Astrocyte (in vitro differentiated cells and primary cell): ENCODE measurements at regions not wholly inside any gene's neighbourhood (a gene's known extent, or its start where the extent isn't known, plus 50 kb on each side); places are given as distances from the start of the nearest gene placed in this dataset.

Experiments
- DNase-seq: peaks from one replicate; pipeline ENCODE4 v3.0.0-alpha.2; 2010; ENCODE audit warnings: low read depth
- FAIRE-seq: peaks from 2 replicates; lab custom pipeline; 2011; peaks lifted over from hg19 to GRCh38; lab: Jason Lieb, UNC
- H2AFZ ChIP-seq: 2 replicates; pipeline ENCODE4 v1.6.0; 2012; ENCODE audit warnings: low read depth, low read length, inconsistent platforms
- H3K27ac ChIP-seq: 2 replicates; pipeline ENCODE4 v1.5.1; 2011; ENCODE audit warnings: low read depth, low read length, inconsistent platforms
- H3K27me3 ChIP-seq: 2 replicates; pipeline ENCODE4 v1.6.0; 2011; ENCODE audit warnings: low read length, inconsistent platforms; ENCODE audit not compliant: insufficient read depth
- H3K36me3 ChIP-seq: 2 replicates; pipeline ENCODE4 v1.5.1; 2011; ENCODE audit warnings: low read length, inconsistent platforms; ENCODE audit not compliant: insufficient read depth
- H3K4me1 ChIP-seq: 2 replicates; pipeline ENCODE4 v1.5.1; 2011; ENCODE audit warnings: low read length, inconsistent platforms; ENCODE audit not compliant: insufficient read depth
- H3K4me2 ChIP-seq: 2 replicates; pipeline ENCODE4 v1.6.0; 2012; ENCODE audit warnings: low read length, inconsistent platforms
- H3K4me3 ChIP-seq: 2 replicates; pipeline ENCODE4 v1.5.1; 2011; ENCODE audit warnings: low read depth, mild to moderate bottlenecking, low read length, inconsistent platforms; ENCODE audit not compliant: insufficient read depth
- H3K79me2 ChIP-seq: 2 replicates; pipeline ENCODE4 v1.6.0; 2012; ENCODE audit warnings: mild to moderate bottlenecking, low read length, inconsistent platforms; ENCODE audit not compliant: insufficient read depth
- H3K9ac ChIP-seq: 2 replicates; pipeline ENCODE4 v1.6.0; 2012; ENCODE audit warnings: mild to moderate bottlenecking, low read length, inconsistent platforms
- H3K9me3 ChIP-seq: 2 replicates; pipeline ENCODE4 v1.5.1; 2012; ENCODE audit warnings: low read depth, mild to moderate bottlenecking, low read length, inconsistent platforms; ENCODE audit not compliant: insufficient read depth
- H4K20me1 ChIP-seq: 2 replicates; pipeline ENCODE4 v1.6.0; 2012; ENCODE audit warnings: low read length, inconsistent platforms; ENCODE audit not compliant: insufficient read depth
- H3K27ac Mint-ChIP-seq: one replicate; pipeline ENCODE4 v1.8.0; 2021; ENCODE audit warnings: mild to moderate bottlenecking, mixed read lengths; ENCODE audit not compliant: unreplicated experiment
- H3K27me3 Mint-ChIP-seq: one replicate; pipeline ENCODE4 v1.8.0; 2021; ENCODE audit warnings: low read depth, mixed read lengths; ENCODE audit not compliant: unreplicated experiment
- H3K36me3 Mint-ChIP-seq: one replicate; pipeline ENCODE4 v1.8.0; 2021; ENCODE audit warnings: low read depth, mixed read lengths; ENCODE audit not compliant: unreplicated experiment
- H3K4me1 Mint-ChIP-seq: one replicate; pipeline ENCODE4 v1.8.0; 2021; ENCODE audit warnings: low read depth, mixed read lengths; ENCODE audit not compliant: unreplicated experiment
- H3K4me3 Mint-ChIP-seq: one replicate; pipeline ENCODE4 v1.8.0; 2021; ENCODE audit warnings: mild to moderate bottlenecking, moderate library complexity, mixed read lengths; ENCODE audit not compliant: unreplicated experiment
- H3K9me3 Mint-ChIP-seq: one replicate; pipeline ENCODE4 v1.8.0; 2021; ENCODE audit warnings: mild to moderate bottlenecking, mixed read lengths; ENCODE audit not compliant: unreplicated experiment
- EZH2 ChIP-seq: IDR thresholded peaks from 2 replicates; pipeline ENCODE4 v1.6.1; 2012; ENCODE audit warnings: mild to moderate bottlenecking, low read length, inconsistent platforms; ENCODE audit not compliant: insufficient read depth
- TF ChIP-seq, protein P1 (sequence below): IDR thresholded peaks from 2 replicates; pipeline ENCODE4 v1.5.1; 2011; ENCODE audit warnings: low read depth, mild to moderate bottlenecking, inconsistent platforms, low read length, moderate library complexity; ENCODE audit not compliant: insufficient read depth

DNA sequence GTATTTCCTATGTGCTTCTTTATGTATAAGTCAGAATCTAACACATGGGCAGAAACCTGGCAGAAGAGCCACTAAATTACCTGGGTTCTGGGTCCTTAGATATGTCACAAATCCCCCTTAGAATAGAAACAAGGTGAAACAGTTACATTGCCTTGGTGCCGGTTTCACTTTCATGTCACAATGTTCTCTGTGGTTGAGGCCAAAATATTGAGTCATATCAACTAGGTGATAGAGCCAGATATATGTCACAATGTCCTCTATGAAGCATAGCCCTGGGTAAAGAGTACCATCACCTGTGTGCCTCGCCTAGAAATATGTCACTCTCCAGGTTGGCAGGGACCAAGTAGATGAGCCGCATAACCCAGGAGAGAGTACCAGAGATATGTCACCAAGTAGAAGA is 899.8 kb upstream of the TSPY4 start:
- Histone ChIP-seq H3K4me3 (no peak overlapping the region), H3K9me3 (no peaks in the 10 kb centered on the region), H3K27ac (no peak overlapping the region), H3K4me2 (no peak overlapping the region), H3K36me3 (no peaks in the 10 kb centered on the region), H3K9ac (no peak overlapping the region), H3K27me3 (no peaks in the 10 kb centered on the region), H4K20me1 (no peaks in the 10 kb centered on the region), H3K4me1 (no peaks in the 10 kb centered on the region), H3K79me2 (no peaks in the 10 kb centered on the region), H2AFZ (no peak overlapping the region)
- H3K36me3 Mint-ChIP-seq: no peaks in the 10 kb centered on the region
- TF ChIP-seq EZH2: no peak
- TF ChIP-seq, protein P1, sequence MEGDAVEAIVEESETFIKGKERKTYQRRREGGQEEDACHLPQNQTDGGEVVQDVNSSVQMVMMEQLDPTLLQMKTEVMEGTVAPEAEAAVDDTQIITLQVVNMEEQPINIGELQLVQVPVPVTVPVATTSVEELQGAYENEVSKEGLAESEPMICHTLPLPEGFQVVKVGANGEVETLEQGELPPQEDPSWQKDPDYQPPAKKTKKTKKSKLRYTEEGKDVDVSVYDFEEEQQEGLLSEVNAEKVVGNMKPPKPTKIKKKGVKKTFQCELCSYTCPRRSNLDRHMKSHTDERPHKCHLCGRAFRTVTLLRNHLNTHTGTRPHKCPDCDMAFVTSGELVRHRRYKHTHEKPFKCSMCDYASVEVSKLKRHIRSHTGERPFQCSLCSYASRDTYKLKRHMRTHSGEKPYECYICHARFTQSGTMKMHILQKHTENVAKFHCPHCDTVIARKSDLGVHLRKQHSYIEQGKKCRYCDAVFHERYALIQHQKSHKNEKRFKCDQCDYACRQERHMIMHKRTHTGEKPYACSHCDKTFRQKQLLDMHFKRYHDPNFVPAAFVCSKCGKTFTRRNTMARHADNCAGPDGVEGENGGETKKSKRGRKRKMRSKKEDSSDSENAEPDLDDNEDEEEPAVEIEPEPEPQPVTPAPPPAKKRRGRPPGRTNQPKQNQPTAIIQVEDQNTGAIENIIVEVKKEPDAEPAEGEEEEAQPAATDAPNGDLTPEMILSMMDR: no peak
- H3K4me3 Mint-ChIP-seq: no peak overlapping the region
- H3K9me3 Mint-ChIP-seq: peaks cover 4% of the 10 kb centered on the region
- H3K27me3 Mint-ChIP-seq: no peaks in the 10 kb centered on the region
- no peaks in the 10 kb centered on the region for H3K4me1 Mint-ChIP-seq
- DNase-seq (no peak), FAIRE-seq (no peak)
- H3K27ac Mint-ChIP-seq: no peak overlapping the region

DNA sequence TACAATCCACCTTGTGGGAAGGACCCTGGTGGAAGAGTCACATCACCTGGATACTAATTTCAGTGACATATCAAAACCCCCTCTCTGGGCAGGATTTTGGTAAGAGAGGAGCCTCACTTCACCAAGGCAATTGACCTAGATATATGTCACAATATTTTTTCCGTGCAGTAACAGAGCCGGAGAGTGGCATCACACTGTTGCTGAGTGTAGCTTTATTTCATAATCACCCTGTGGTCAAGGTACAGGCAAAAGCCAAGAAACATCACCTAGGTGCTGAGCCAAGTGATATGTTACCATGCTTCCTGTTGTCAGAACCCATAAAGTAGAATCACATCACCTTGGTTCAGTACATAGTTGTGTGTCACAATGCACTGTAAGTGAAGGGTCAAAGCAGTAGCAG is 895.2 kb upstream of the TSPY4 start:
- H3K9ac ChIP-seq: no peak overlapping the region

DNA sequence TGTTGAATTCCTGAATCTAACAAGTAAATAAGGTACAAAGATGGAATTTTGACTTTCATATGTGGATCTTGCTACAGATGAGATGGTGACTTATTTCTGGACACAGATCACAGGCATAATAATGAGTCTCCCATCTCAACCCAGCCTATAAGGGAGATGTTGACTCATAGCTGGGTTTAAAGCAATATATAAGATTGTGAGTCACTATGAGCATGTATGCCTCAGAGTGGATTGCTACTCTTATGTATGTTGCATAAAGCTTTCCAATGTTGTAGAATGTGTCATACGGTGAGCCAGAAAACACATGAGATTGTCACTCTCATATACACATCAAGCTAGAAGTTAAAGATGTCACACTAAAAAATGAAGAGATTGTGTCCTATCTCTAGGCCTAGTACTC is 884.3 kb upstream of the TSPY4 start:
- no peak for FAIRE-seq
- no peak for TF ChIP-seq EZH2
- TF ChIP-seq, protein P1: no peak
- no peak overlapping the region for H2AFZ ChIP-seq

More for the DNA sequence above, 895.2 kb upstream of the TSPY4 start:
- no peak overlapping the region for H3K4me3 ChIP-seq
- no peaks in the 10 kb centered on the region for H3K36me3 Mint-ChIP-seq
- H3K4me2 ChIP-seq: no peak overlapping the region
- TF ChIP-seq EZH2: no peak
- TF ChIP-seq, protein P1: no peak
- H3K27me3 ChIP-seq: no peaks in the 10 kb centered on the region
- no peaks in the 10 kb centered on the region for H3K9me3 ChIP-seq
- no peak overlapping the region for H3K4me3 Mint-ChIP-seq
- H4K20me1 ChIP-seq: no peaks in the 10 kb centered on the region
- no peak overlapping the region for H3K27ac ChIP-seq
- H3K27me3 Mint-ChIP-seq: no peaks in the 10 kb centered on the region
- no peak for DNase-seq
- FAIRE-seq: no peak
- no peaks in the 10 kb centered on the region for H3K4me1 ChIP-seq
- H3K79me2 ChIP-seq: no peaks in the 10 kb centered on the region
- no peaks in the 10 kb centered on the region for H3K36me3 ChIP-seq
- H2AFZ ChIP-seq: no peak overlapping the region
- peaks cover 4% of the 10 kb centered on the region for H3K9me3 Mint-ChIP-seq
- H3K4me1 Mint-ChIP-seq: no peaks in the 10 kb centered on the region
- no peak overlapping the region for H3K27ac Mint-ChIP-seq

More for the DNA sequence above, 884.3 kb upstream of the TSPY4 start:
- no peaks in the 10 kb centered on the region for H3K4me1 ChIP-seq
- Mint-ChIP-seq H3K36me3 (no peaks in the 10 kb centered on the region), H3K27ac (no peak overlapping the region), H3K4me3 (no peak overlapping the region), H3K27me3 (no peaks in the 10 kb centered on the region), H3K4me1 (no peaks in the 10 kb centered on the region), H3K9me3 (no peaks in the 10 kb centered on the region)
- no peak overlapping the region for H3K4me3 ChIP-seq
- H3K4me2 ChIP-seq: no peak overlapping the region
- H3K9me3 ChIP-seq: no peaks in the 10 kb centered on the region
- H3K79me2 ChIP-seq: no peaks in the 10 kb centered on the region
- H3K27me3 ChIP-seq: no peaks in the 10 kb centered on the region
- DNase-seq: no peak
- no peak overlapping the region for H3K9ac ChIP-seq
- no peak overlapping the region for H3K27ac ChIP-seq
- H4K20me1 ChIP-seq: no peaks in the 10 kb centered on the region
- H3K36me3 ChIP-seq: no peaks in the 10 kb centered on the region
